Heart left ventricle (tissue), 16 donors: ENCODE measurements at regions not wholly inside any gene's neighbourhood (a gene's known extent, or its start where the extent isn't known, plus 50 kb on each side); places are given as distances from the start of the nearest gene placed in this dataset.
A peak's percentile ranks its signal among the peaks of the same experiment; 100 is the strongest.

Experiments used
- ATAC-seq, 4 donors: fragments of 200-7000 bp; cut with Tn5 transposase; one replicate each; pipeline ENCODE4 v1.9.1; 2020 to 2022; ENCODE audit warnings: moderate library complexity in 4 of 4, mild to moderate bottlenecking in 3 of 4, moderate number of reproducible peaks in 1 of 4
- DNase-seq, 5 donors: peaks; one replicate each; pipeline ENCODE4 v3.0.0-alpha.2; 2020
- H3K27ac ChIP-seq, 12 donors: fragments of 200-600 bp; sonication (generic) in 4 of 12; one replicate each; pipeline versions ENCODE4 v1.5.0 to v1.8.0; 2016 to 2022; ENCODE audit warnings: mild to moderate bottlenecking in 2 of 12
- H3K27me3 ChIP-seq, 9 donors: fragments of 200-600 bp; sonication (generic) in 2 of 9; one replicate each; pipeline versions ENCODE4 v1.5.1 to v1.8.0; 2016 to 2022; ENCODE audit warnings: mild to moderate bottlenecking in 3 of 9
- H3K36me3 ChIP-seq, 9 donors: fragments of 200-600 bp; sonication (generic) in 2 of 9; one replicate each; pipeline versions ENCODE4 v1.5.0 to v1.8.0; 2018 to 2022; ENCODE audit warnings: mild to moderate bottlenecking in 2 of 9
- H3K4me1 ChIP-seq, 12 donors: fragments of 200-600 bp; sonication (generic) in 4 of 12; one replicate each; pipeline versions ENCODE4 v1.5.0 to v1.8.0; 2016 to 2022; ENCODE audit warnings: mild to moderate bottlenecking in 3 of 12
- H3K4me3 ChIP-seq, 12 donors: fragments of 200-600 bp; sonication (generic) in 4 of 12; one replicate each; pipeline versions ENCODE4 v1.5.0 to v1.8.0; 2017 to 2022; ENCODE audit warnings: mild to moderate bottlenecking in 9 of 12, moderate library complexity in 4 of 12
- H3K9me3 ChIP-seq, 12 donors: fragments of 200-600 bp; sonication (generic) in 4 of 12; one replicate each; pipeline versions ENCODE4 v1.5.0 to v1.8.0; 2016 to 2022; ENCODE audit warnings: mild to moderate bottlenecking in 1 of 12
- CTCF ChIP-seq, 12 donors: fragments of 200-600 bp; sonication (generic) in 4 of 12; IDR thresholded peaks; one replicate each; pipeline versions ENCODE4 v1.5.0 to v1.8.0; 2018 to 2022; ENCODE audit warnings: antibody characterized with exemption in 12 of 12, mild to moderate bottlenecking in 5 of 12
- POLR2A ChIP-seq, 2 donors: fragments of 450-650 bp; IDR thresholded peaks; one replicate each; pipeline ENCODE4 v1.6.1; 2017; ENCODE audit warnings: antibody characterized with exemption in 2 of 2, mild to moderate bottlenecking in 2 of 2, moderate library complexity in 2 of 2
- WGBS, 4 donors: extraction: QIAGEN DNeasy Blood & Tissue Kit in 2 of 4; methylation state at CpG; one replicate each; pipeline versions ENCODE4 v1.1.5 to v1.1.7; 2013 to 2018; 5-methylcytosine and 5-hydroxymethylcytosine counted together
- intact Hi-C, 10 donors: fragments of 100-400 bp; cut with DNase I; formaldehyde crosslinking; loops; one replicate each; pipeline versions ENCODE4 v1.11.1 to v1.14.2; 2022
- donor health status: ischemic (EF 13 %, LVEDD 7.1; RV severe dilation, severe dysfunction).
- donor health status: healthy with polysubstance abuse.
- donor health status: DM: no; HTN: yes; CAD: no.
- donor health status: DM: no; HTN: no; CAD: no.
- donor health status: ischemic (EF 25% LVEDD 6.9; RV normal size, moderate dysfunction).
- donor health status: ischemic (EF 25% LVEDD 5.7; RV mildly dilated, moderate dysfunction).
- donor health status: healthy.
- donor health status: DM: yes; HTN: yes; CAD: no.
- donor health status: ischemic (EF 35%, LVEDD 5.7; RV mildly dilated, moderate dysfunction).
- donor health status: nonischemic (EF 11% LVEDD 7.7; RV severe dilation, severe dysfunction).
- donor health status: DM: yes; HTN: yes; CAD: no.
- donor health status: PGD.
- donor health status: ischemic (EF 29% LVEDD 5.4; RV normal size, mild dysfunction).
- donor health status: nonischemic (EF 23%, LVEDD 6.1; RV moderate dilation, normal function).

GRCh38 chr1:22236166-22236565 is 93.3 kb upstream of the WNT4 start:
- H3K27ac ChIP-seq: no peak overlapping the region
- no peaks in the 10 kb centered on the region for H3K4me1 ChIP-seq
- WGBS, 4 donors: 31 to 43% (median 37%) methylated on average over 5 to 7 of the region's 7 CpGs
- intact Hi-C loops: no loop called here
- H3K9me3 ChIP-seq: no peaks in the 10 kb centered on the region
- DNase-seq: peak in 2 of 5 donors; percentile 9 to 37
- ATAC-seq: no peak
- no peaks in the 10 kb centered on the region for H3K36me3 ChIP-seq
- H3K27me3 ChIP-seq: peaks cover 0 to 55% (median 6%) of the 10 kb centered on the region in 9 donors
- TF ChIP-seq CTCF (IDR thresholded peaks at IDR 0.05) (no peak), POLR2A (IDR thresholded peaks at IDR 0.05) (no peak)
- H3K4me3 ChIP-seq: no peak overlapping the region

GRCh38 chr1:22236900-22237299 is 94.0 kb upstream of the WNT4 start:
- H3K36me3 ChIP-seq: no peaks in the 10 kb centered on the region
- H3K4me3 ChIP-seq: no peak overlapping the region
- DNase-seq: peak in 2 of 5 donors; percentile 14
- no peak overlapping the region for H3K27ac ChIP-seq
- no peaks in the 10 kb centered on the region for H3K9me3 ChIP-seq
- H3K4me1 ChIP-seq: no peaks in the 10 kb centered on the region
- H3K27me3 ChIP-seq: peaks cover 0 to 49% (median 6%) of the 10 kb centered on the region in 9 donors
- 78 to 85% (median 82%) methylated on average over 5 to 6 of the region's 6 CpGs for WGBS, 4 donors
- intact Hi-C loops: no loop called here
- TF ChIP-seq POLR2A (IDR thresholded peaks at IDR 0.05) (no peak), CTCF (IDR thresholded peaks at IDR 0.05) (no peak)
- no peak for ATAC-seq

GRCh38 chr1:22237433-22238093 is 94.7 kb upstream of the WNT4 start:
- intact Hi-C loops: no loop called here
- Histone ChIP-seq H3K4me3 (no peak overlapping the region), H3K4me1 (no peaks in the 10 kb centered on the region), H3K27me3 (peaks cover 0 to 43% (median 6%) of the 10 kb centered on the region in 9 donors), H3K36me3 (no peaks in the 10 kb centered on the region), H3K27ac (no peak overlapping the region), H3K9me3 (no peaks in the 10 kb centered on the region)
- DNase-seq (peak in 2 of 5 donors; percentile 1 to 30), ATAC-seq (no peak)
- WGBS, 4 donors: 91 to 93% (median 92%) methylated on average over 11 of the region's 11 CpGs
- no peak for TF ChIP-seq CTCF (IDR thresholded peaks at IDR 0.05)
- TF ChIP-seq POLR2A (IDR thresholded peaks at IDR 0.05): no peak

GRCh38 chr1:22238356-22239224 is 95.7 kb upstream of the WNT4 start:
- DNase-seq: peak in 2 of 5 donors; percentile 10 to 22
- H3K27ac ChIP-seq: no peak overlapping the region
- no peaks in the 10 kb centered on the region for H3K4me1 ChIP-seq
- no peak for TF ChIP-seq CTCF (IDR thresholded peaks at IDR 0.05)
- no peak for TF ChIP-seq POLR2A (IDR thresholded peaks at IDR 0.05)
- H3K36me3 ChIP-seq: no peaks in the 10 kb centered on the region
- 89 to 91% (median 91%) methylated on average over 21 to 26 of the region's 26 CpGs for WGBS, 4 donors
- ATAC-seq: no peak
- H3K9me3 ChIP-seq: no peaks in the 10 kb centered on the region
- intact Hi-C loops: no loop called here
- H3K27me3 ChIP-seq: peaks cover 0 to 34% (median 6%) of the 10 kb centered on the region in 9 donors
- no peak overlapping the region for H3K4me3 ChIP-seq
